Large intestine (tissue), 3 donors: ENCODE measurements at regions not wholly inside any gene's neighbourhood (a gene's known extent, or its start where the extent isn't known, plus 50 kb on each side); places are given as distances from the start of the nearest gene placed in this dataset.

Experiments used
- DNase-seq, 2 donors: peaks; one replicate each; pipeline versions ENCODE4 v3.0.0 to v3.0.0-alpha.2; 2013
- H3K27ac ChIP-seq: one replicate; pipeline ENCODE4 v1.5.1; 2013; ENCODE audit warnings: low read length
- H3K27me3 ChIP-seq: 2 replicates; pipeline ENCODE4 v1.6.1; 2013; ENCODE audit warnings: low read length; ENCODE audit not compliant: control insufficient read depth, insufficient read depth
- H3K36me3 ChIP-seq: 2 replicates; pipeline ENCODE4 v1.6.1; 2013; ENCODE audit warnings: low read length; ENCODE audit not compliant: control insufficient read depth, insufficient read depth
- H3K4me1 ChIP-seq: one replicate; pipeline ENCODE4 v1.6.1; 2013; ENCODE audit warnings: low read length; ENCODE audit not compliant: control insufficient read depth, insufficient read depth
- H3K4me3 ChIP-seq: one replicate; pipeline ENCODE4 v1.5.1; 2013; ENCODE audit warnings: low read length
- H3K9me3 ChIP-seq: one replicate; pipeline ENCODE4 v1.6.1; 2013; ENCODE audit warnings: mild to moderate bottlenecking, low read depth, low read length, moderate library complexity; ENCODE audit not compliant: control insufficient read depth
- WGBS: methylation state at CpG from one replicate; pipeline ENCODE4 v1.1.5; 2013; ENCODE audit warnings: low lambda C conversion rate; ENCODE audit not compliant: insufficient coverage; 5-methylcytosine and 5-hydroxymethylcytosine counted together

DNA sequence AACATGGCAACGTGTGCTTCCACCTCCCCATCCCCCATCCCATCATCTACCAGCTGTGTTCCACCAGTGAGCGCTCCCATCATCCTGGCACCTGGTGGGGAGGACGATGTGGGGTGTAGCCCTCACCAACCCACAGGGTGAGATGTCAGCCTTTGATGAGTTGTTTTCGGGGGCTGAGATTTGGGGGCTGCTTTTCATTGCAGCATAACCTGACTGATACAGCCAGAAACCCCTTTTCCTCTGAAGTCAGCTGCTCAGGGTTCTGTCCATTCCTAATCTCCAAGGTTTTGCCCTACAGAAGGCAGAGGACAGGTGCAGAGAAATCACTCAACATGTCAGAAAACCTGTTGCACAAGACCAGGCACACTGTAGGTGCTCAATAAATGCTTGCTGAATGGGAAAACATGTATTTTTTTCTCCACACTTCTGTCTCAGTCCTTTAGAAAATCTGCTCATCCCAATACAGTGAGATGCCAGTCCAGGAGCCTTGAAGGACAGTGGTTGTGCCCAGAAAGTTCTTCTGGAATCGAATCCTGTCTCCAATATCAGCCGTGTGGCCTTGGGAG, 239.8 kb downstream of the RBM19 start:
- no peak overlapping the region for H3K4me3 ChIP-seq
- no peaks in the 10 kb centered on the region for H3K9me3 ChIP-seq
- H3K36me3 ChIP-seq: no peaks in the 10 kb centered on the region
- no peak for DNase-seq
- no peaks in the 10 kb centered on the region for H3K27me3 ChIP-seq
- WGBS: no CpG with 5 or more reads among the region's 6 CpGs
- no peak overlapping the region for H3K27ac ChIP-seq
- H3K4me1 ChIP-seq: no peaks in the 10 kb centered on the region

DNA sequence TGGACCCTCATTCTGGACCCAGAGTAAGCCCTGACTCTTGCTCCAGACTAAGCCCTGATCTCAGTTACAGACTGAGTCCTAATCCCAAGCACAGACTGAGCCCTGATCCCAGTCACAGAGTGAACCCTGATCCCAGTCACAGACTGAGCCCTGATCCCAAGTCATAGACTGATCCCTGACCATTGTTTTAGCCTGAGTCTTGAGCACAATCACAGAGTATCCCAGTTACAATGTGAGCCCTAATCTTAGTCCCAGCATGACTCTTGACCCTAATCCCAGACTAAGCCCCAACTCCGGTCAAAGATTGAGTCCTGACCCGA, 240.6 kb downstream of the RBM19 start:
- WGBS: no CpG with 5 or more reads among the region's 2 CpGs
- no peak for DNase-seq
- Histone ChIP-seq H3K27me3 (no peaks in the 10 kb centered on the region), H3K4me1 (no peaks in the 10 kb centered on the region), H3K9me3 (no peaks in the 10 kb centered on the region), H3K36me3 (no peaks in the 10 kb centered on the region), H3K27ac (no peak overlapping the region), H3K4me3 (no peak overlapping the region)

DNA sequence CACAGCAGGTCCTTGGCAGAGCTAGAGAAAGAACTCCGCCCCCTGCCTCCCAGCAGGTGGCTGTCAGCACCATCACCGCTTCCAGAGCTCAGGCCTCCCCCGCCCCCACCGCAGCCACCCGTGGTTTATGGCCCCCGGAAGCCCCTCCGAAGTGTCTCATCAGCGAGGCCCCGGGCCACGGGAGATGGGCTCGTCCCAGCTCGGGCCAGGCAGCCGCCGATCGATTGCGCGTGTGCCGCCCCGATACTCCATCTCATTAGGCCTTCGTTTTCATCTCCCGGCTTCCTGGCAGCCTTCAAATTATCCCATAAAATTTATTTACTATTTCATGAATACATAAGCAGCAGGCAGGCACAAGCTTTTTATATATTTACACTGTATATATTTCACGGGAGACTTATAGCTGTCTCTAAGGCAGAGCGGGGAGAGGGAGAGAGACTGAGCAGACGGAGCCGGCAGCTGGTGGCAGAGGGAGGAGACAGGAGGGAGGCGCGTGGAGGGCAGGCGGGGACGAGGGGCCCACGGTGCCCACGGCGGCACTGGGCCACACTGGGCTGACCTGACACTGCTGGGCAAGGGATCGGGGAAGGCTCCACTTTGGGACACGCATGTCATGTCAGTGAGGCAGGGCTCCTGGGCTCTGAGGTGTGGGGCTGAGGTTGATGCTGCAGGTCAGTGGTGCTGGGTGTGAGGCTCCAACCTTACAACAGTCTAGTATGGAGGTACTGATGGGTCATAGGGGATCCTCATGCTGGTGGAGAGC, 241.2 kb downstream of the RBM19 start:
- no peak for DNase-seq
- no peaks in the 10 kb centered on the region for H3K9me3 ChIP-seq
- WGBS: no CpG with 5 or more reads among the region's 34 CpGs
- H3K27me3 ChIP-seq: no peaks in the 10 kb centered on the region
- no peaks in the 10 kb centered on the region for H3K36me3 ChIP-seq
- H3K4me1 ChIP-seq: no peaks in the 10 kb centered on the region
- H3K4me3 ChIP-seq: no peak overlapping the region
- no peak overlapping the region for H3K27ac ChIP-seq

DNA sequence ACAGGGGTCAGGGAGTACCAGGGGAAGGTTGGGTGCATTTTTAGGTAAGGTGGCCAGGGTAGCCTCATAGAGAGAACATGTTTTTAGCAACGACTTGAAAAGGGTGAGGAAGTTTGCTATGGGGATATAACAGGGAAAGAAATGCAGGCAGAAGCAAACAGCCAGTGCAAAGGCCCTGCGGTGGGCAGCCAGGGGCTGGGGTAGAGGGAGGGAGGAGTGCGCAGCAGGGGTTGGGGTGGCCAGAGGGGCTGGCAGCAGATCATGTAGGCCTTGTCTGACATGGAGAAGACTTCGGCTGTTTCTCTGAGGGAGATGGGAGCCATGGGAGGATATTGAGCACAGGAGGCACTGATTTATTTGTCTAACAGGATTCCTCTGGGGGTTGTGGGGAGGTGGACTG, 242.5 kb downstream of the RBM19 start:
- Histone ChIP-seq H3K4me3 (no peak overlapping the region), H3K9me3 (no peaks in the 10 kb centered on the region), H3K4me1 (no peaks in the 10 kb centered on the region), H3K36me3 (no peaks in the 10 kb centered on the region), H3K27me3 (no peaks in the 10 kb centered on the region), H3K27ac (no peak overlapping the region)
- WGBS: no CpG with 5 or more reads among the region's 4 CpGs
- no peak for DNase-seq

DNA sequence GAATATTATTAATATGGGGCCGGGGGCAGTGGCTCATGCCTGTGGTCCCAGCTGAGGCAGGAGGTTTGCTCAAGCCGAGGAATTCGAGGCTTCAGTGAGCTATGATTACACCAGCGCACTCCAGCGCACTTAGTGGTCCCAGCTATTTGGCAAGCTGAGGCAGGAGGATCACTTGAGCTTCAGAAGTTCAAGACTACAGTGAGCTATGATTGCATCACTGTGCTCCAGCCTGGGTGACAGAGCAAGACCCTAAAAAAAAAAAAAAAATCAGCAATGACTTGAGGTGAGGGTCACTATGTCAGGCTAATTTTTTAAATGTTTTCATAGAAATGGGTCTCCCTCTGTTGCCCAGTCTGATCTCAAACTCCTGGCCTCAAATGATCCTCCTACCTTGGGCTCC, 243.4 kb downstream of the RBM19 start:
- H3K36me3 ChIP-seq: no peaks in the 10 kb centered on the region
- H3K9me3 ChIP-seq: no peaks in the 10 kb centered on the region
- no CpG with 5 or more reads among the region's 5 CpGs for WGBS
- DNase-seq: no peak
- H3K4me3 ChIP-seq: no peak overlapping the region
- H3K4me1 ChIP-seq: no peaks in the 10 kb centered on the region
- no peaks in the 10 kb centered on the region for H3K27me3 ChIP-seq
- no peak overlapping the region for H3K27ac ChIP-seq

DNA sequence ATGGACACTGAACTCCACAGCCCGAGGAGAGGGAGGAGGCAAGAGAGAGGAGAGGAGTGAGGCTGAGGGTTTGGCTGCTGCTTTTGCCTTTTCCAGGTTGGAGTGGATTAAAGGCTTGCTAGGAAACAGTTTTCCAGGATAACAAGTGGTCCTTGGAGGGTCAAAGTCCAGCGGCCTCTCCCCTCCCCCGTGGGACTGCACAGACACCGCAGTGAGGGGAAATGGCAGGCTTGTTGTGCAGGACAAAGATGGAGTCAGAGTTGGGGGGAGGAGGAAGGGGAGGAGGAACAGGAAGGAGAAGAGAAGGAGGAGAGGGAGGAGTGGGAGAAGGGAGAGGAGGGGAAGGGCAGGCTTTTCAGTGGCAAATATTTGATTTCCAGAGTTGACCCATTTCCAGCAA, 245.5 kb downstream of the RBM19 start:
- no CpG with 5 or more reads among the region's 4 CpGs for WGBS
- no peaks in the 10 kb centered on the region for H3K27me3 ChIP-seq
- H3K9me3 ChIP-seq: no peaks in the 10 kb centered on the region
- H3K27ac ChIP-seq: no peak overlapping the region
- no peak overlapping the region for H3K4me3 ChIP-seq
- no peaks in the 10 kb centered on the region for H3K4me1 ChIP-seq
- H3K36me3 ChIP-seq: no peaks in the 10 kb centered on the region
- DNase-seq: no peak

DNA sequence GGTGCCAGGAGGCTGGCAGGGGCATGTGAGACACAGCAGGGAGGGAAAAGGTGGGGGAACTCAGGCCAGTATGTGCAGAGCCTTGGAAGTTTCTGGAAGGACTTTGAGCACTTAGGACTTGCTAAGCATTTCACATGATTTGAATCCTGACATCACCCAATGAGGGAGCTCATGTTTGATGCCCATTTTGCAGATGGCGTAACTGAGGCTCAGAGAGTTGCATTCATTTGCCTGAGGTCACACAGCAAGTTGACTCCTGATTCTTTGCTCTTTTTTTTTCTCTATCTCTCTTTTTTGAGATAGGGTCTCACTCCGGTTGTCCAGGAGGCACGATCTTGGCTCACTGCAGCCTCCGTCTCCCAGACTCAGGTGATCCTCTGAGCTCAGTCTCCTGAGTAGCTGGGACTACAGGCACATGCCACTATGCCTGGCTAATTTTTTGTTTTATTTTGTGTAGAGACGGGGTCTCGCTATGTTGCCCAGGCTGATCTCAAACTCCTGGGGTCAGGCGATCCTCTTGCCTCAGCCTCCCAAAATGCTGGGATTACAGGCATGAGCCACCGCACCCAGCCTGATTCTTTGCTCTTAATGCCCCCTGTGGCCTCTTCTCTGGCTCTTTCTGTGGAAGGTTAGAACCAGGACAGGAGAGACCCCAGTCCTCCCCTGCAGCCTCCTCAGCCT, 246.1 kb downstream of the RBM19 start:
- H3K9me3 ChIP-seq: no peaks in the 10 kb centered on the region
- H3K27ac ChIP-seq: no peak overlapping the region
- no peaks in the 10 kb centered on the region for H3K4me1 ChIP-seq
- H3K27me3 ChIP-seq: no peaks in the 10 kb centered on the region
- H3K4me3 ChIP-seq: no peak overlapping the region
- no peak for DNase-seq
- no peaks in the 10 kb centered on the region for H3K36me3 ChIP-seq
- no CpG with 5 or more reads among the region's 8 CpGs for WGBS

DNA sequence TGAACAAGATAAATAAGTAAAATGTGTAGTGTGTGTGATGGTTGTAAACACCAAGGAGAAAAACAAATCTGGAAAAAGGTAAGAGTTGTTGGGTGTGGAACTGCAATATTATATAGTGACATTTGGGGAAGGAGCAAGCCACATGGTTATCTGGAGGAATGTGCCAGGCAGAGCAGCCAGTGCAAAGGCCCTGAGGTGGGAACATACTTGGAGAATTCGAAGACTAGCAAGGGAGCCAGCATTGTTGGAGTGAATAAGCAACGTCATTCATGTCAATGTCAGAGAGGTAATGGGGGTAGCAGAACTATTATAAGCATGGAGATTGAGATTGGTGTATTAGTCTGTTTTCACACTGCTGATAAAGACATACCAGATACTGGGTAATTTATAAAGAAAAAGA, 241.5 kb upstream of the LHX5 start:
- H3K4me3 ChIP-seq: no peak overlapping the region
- DNase-seq: no peak
- H3K27ac ChIP-seq: no peak overlapping the region
- H3K9me3 ChIP-seq: no peaks in the 10 kb centered on the region
- no peaks in the 10 kb centered on the region for H3K36me3 ChIP-seq
- WGBS: 83% methylated on average over 2 of the region's 2 CpGs
- H3K27me3 ChIP-seq: peaks cover 2% of the 10 kb centered on the region
- H3K4me1 ChIP-seq: no peaks in the 10 kb centered on the region

DNA sequence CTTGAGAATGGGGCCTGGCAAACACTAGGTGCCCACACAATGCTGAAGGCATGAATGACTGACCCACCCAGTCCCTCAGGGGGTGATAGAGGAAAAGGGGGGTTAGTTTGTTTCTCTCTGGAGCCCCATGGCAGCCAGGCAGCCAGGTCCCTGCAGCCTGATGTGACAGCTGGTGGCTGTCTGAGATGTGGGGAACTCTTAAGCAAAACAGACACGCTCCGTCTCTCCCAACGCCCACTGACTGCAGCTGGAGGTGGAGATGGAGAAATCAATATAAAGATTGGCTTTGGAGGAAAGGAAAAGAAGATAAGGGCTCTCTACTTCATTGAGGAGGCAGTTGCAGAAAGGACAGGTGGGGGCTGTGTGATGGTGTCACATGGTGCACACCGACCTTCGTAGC, 240.8 kb upstream of the LHX5 start:
- H3K4me3 ChIP-seq: no peak overlapping the region
- no CpG with 5 or more reads among the region's 5 CpGs for WGBS
- no peak for DNase-seq
- H3K27me3 ChIP-seq: peaks cover 2% of the 10 kb centered on the region
- no peak overlapping the region for H3K27ac ChIP-seq
- no peaks in the 10 kb centered on the region for H3K9me3 ChIP-seq
- H3K36me3 ChIP-seq: no peaks in the 10 kb centered on the region
- H3K4me1 ChIP-seq: no peaks in the 10 kb centered on the region

DNA sequence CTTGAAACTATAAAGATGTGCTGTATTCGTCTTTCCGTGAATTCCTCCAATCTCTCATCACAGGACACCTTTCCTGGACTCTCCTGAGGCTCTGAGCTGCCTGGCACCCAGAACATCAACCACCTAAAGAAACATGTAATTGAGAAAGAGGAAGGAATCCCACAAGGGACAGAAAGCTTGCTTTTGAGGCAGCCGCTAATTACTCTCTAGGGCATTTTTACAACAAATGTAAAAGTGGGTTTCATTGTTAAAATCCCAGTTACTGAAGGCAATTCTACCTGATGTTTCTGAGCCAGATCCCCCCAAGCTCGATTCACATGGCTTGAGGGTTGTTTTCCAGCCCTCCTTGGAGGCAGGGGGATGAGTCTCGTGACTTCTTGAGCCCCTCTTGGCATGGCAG, 238.5 kb upstream of the LHX5 start:
- Histone ChIP-seq H3K27me3 (peaks cover 2% of the 10 kb centered on the region), H3K4me1 (no peaks in the 10 kb centered on the region), H3K4me3 (no peak overlapping the region), H3K36me3 (no peaks in the 10 kb centered on the region), H3K9me3 (no peaks in the 10 kb centered on the region), H3K27ac (no peak overlapping the region)
- no CpG with 5 or more reads among the region's 5 CpGs for WGBS
- DNase-seq: no peak

DNA sequence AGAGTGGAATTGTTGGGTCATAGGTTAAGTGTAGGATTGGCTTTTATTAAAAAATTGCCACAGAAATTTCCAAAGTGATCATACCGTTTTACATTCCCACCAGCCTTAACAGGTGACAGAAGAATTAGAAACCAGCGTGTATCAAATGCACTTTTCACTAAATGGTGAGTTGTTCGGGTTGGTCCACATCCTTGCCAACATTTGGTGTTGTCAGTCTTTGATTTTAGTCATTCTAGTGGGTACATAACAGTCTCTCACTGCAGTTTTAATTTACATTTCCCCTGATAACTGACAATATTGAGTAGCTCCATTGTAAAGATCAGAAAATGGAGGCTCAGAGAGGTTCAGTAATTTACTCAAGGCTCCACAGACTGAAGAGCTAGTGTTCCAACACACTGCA, 237.8 kb upstream of the LHX5 start:
- no peaks in the 10 kb centered on the region for H3K4me1 ChIP-seq
- no CpG with 5 or more reads among the region's 3 CpGs for WGBS
- no peak overlapping the region for H3K27ac ChIP-seq
- peaks cover 2% of the 10 kb centered on the region for H3K27me3 ChIP-seq
- H3K9me3 ChIP-seq: no peaks in the 10 kb centered on the region
- H3K36me3 ChIP-seq: no peaks in the 10 kb centered on the region
- H3K4me3 ChIP-seq: no peak overlapping the region
- no peak for DNase-seq
